ENCODE measurements at regions not wholly inside any gene's neighbourhood (a gene's known extent, or its start where the extent isn't known, plus 50 kb on each side); places are given as distances from the start of the nearest gene placed in this dataset.

DNA sequence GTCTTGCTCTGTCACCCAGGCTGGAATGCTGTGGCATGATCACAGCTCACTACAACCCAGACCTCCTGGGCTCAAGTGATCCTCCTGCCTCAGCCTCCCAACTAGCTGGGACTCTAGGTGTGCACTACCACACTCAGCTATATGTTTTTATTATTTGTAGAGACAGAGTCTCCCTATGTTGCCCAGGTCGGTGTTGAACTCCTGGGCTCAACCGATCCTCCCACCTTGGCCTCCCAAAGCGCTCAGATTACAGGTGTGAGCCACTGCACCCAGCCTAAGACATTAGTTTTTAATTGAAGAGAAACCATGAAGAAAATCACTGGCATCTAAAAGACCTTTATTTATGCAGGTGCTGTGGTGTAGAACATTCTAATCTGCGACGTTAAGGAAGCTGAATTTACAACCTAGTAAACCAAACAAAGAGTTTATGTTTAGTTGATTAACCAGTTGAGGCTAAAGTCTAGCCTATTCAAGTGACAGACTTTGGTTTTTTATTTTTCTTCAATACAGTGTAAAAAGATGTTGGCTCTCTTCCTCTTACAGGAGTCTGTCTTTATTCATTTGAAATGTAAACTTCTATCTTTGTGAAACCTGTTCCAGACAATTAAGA is 52.5 kb upstream of the NBL1 start:
- no peaks in the 10 kb centered on the region for H3K36me3 ChIP-seq (ENCODE audit: insufficient read depth, low read length)
- no peak overlapping the region for H3K27ac Mint-ChIP-seq (ENCODE audit: unreplicated experiment)
- peaks cover 5% of the 10 kb centered on the region for H3K27me3 ChIP-seq (ENCODE audit: insufficient read depth, low read length)
- no peaks in the 10 kb centered on the region for H4K20me1 ChIP-seq (ENCODE audit: insufficient read depth, low read length)
- no peak overlapping the region for H3K4me2 ChIP-seq (ENCODE audit: low read length)
- H3K9me3 ChIP-seq (ENCODE audit: insufficient read depth, low read depth, low read length): no peaks in the 10 kb centered on the region
- TF ChIP-seq EZH2 (IDR thresholded peaks at IDR 0.05; ENCODE audit: insufficient read depth, low read length): no peak
- TF ChIP-seq, protein P1, sequence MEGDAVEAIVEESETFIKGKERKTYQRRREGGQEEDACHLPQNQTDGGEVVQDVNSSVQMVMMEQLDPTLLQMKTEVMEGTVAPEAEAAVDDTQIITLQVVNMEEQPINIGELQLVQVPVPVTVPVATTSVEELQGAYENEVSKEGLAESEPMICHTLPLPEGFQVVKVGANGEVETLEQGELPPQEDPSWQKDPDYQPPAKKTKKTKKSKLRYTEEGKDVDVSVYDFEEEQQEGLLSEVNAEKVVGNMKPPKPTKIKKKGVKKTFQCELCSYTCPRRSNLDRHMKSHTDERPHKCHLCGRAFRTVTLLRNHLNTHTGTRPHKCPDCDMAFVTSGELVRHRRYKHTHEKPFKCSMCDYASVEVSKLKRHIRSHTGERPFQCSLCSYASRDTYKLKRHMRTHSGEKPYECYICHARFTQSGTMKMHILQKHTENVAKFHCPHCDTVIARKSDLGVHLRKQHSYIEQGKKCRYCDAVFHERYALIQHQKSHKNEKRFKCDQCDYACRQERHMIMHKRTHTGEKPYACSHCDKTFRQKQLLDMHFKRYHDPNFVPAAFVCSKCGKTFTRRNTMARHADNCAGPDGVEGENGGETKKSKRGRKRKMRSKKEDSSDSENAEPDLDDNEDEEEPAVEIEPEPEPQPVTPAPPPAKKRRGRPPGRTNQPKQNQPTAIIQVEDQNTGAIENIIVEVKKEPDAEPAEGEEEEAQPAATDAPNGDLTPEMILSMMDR (IDR thresholded peaks at IDR 0.05; ENCODE audit: insufficient read depth, low read depth, low read length): no peak
- no peak overlapping the region for H3K27ac ChIP-seq (ENCODE audit: low read depth, low read length)
- no peak overlapping the region for H2AFZ ChIP-seq (ENCODE audit: low read depth, low read length)
- no peak overlapping the region for H3K4me3 ChIP-seq (ENCODE audit: insufficient read depth, low read depth, low read length)
- H3K9ac ChIP-seq (ENCODE audit: low read length): no peak overlapping the region
- H3K4me1 ChIP-seq (ENCODE audit: insufficient read depth, low read length): peaks cover 6% of the 10 kb centered on the region
- H3K79me2 ChIP-seq (ENCODE audit: insufficient read depth, low read length): no peaks in the 10 kb centered on the region
- no peak overlapping the region for H3K4me3 Mint-ChIP-seq (ENCODE audit: unreplicated experiment)
- DNase-seq (ENCODE audit: low read depth) (no peak), FAIRE-seq (no peak)
- no peaks in the 10 kb centered on the region for H3K36me3 Mint-ChIP-seq (ENCODE audit: low read depth, unreplicated experiment)
- H3K9me3 Mint-ChIP-seq (ENCODE audit: unreplicated experiment): no peaks in the 10 kb centered on the region
- H3K4me1 Mint-ChIP-seq (ENCODE audit: low read depth, unreplicated experiment): no peaks in the 10 kb centered on the region
- H3K27me3 Mint-ChIP-seq (ENCODE audit: low read depth, unreplicated experiment): peaks cover 7% of the 10 kb centered on the region

- H3K79me2 ChIP-seq (ENCODE audit: insufficient read depth, low read length): no peaks in the 10 kb centered on the region
- H3K27ac ChIP-seq (ENCODE audit: low read depth, low read length): no peak overlapping the region
- no peak overlapping the region for H3K9ac ChIP-seq (ENCODE audit: low read length)
- Mint-ChIP-seq H3K27ac (ENCODE audit: unreplicated experiment) (no peak overlapping the region), H3K4me1 (ENCODE audit: low read depth, unreplicated experiment) (no peaks in the 10 kb centered on the region), H3K9me3 (ENCODE audit: unreplicated experiment) (no peaks in the 10 kb centered on the region), H3K27me3 (ENCODE audit: low read depth, unreplicated experiment) (peaks cover 18% of the 10 kb centered on the region), H3K36me3 (ENCODE audit: low read depth, unreplicated experiment) (no peaks in the 10 kb centered on the region), H3K4me3 (ENCODE audit: unreplicated experiment) (no peak overlapping the region)
- no peak for TF ChIP-seq EZH2 (IDR thresholded peaks at IDR 0.05; ENCODE audit: insufficient read depth, low read length)
- TF ChIP-seq, protein P1 (IDR thresholded peaks at IDR 0.05; ENCODE audit: insufficient read depth, low read depth, low read length): no peak
- H3K27me3 ChIP-seq (ENCODE audit: insufficient read depth, low read length): peaks cover 4% of the 10 kb centered on the region
- H3K4me3 ChIP-seq (ENCODE audit: insufficient read depth, low read depth, low read length): no peak overlapping the region
- no peaks in the 10 kb centered on the region for H3K9me3 ChIP-seq (ENCODE audit: insufficient read depth, low read depth, low read length)
- DNase-seq (ENCODE audit: low read depth): no peak
- H2AFZ ChIP-seq (ENCODE audit: low read depth, low read length): no peak overlapping the region
- no peaks in the 10 kb centered on the region for H3K4me1 ChIP-seq (ENCODE audit: insufficient read depth, low read length)
- no peaks in the 10 kb centered on the region for H4K20me1 ChIP-seq (ENCODE audit: insufficient read depth, low read length)
- no peak for FAIRE-seq
- no peaks in the 10 kb centered on the region for H3K36me3 ChIP-seq (ENCODE audit: insufficient read depth, low read length)
- H3K4me2 ChIP-seq (ENCODE audit: low read length): no peak overlapping the region
Observed at GRCh38 chr1:19585507-19585906, 58.6 kb upstream of the NBL1 start.

- no peaks in the 10 kb centered on the region for H3K4me1 Mint-ChIP-seq (ENCODE audit: low read depth, unreplicated experiment)
- Histone ChIP-seq H3K9me3 (ENCODE audit: insufficient read depth, low read depth, low read length) (no peaks in the 10 kb centered on the region), H3K9ac (ENCODE audit: low read length) (no peak overlapping the region), H2AFZ (ENCODE audit: low read depth, low read length) (no peak overlapping the region), H3K4me2 (ENCODE audit: low read length) (no peak overlapping the region), H3K27me3 (ENCODE audit: insufficient read depth, low read length) (peaks cover 2% of the 10 kb centered on the region), H3K27ac (ENCODE audit: low read depth, low read length) (no peak overlapping the region), H3K36me3 (ENCODE audit: insufficient read depth, low read length) (no peaks in the 10 kb centered on the region), H4K20me1 (ENCODE audit: insufficient read depth, low read length) (no peaks in the 10 kb centered on the region), H3K4me1 (ENCODE audit: insufficient read depth, low read length) (no peaks in the 10 kb centered on the region), H3K4me3 (ENCODE audit: insufficient read depth, low read depth, low read length) (no peak overlapping the region), H3K79me2 (ENCODE audit: insufficient read depth, low read length) (no peaks in the 10 kb centered on the region)
- H3K36me3 Mint-ChIP-seq (ENCODE audit: low read depth, unreplicated experiment): no peaks in the 10 kb centered on the region
- DNase-seq (ENCODE audit: low read depth) (no peak), FAIRE-seq (no peak)
- H3K27me3 Mint-ChIP-seq (ENCODE audit: low read depth, unreplicated experiment): peaks cover 28% of the 10 kb centered on the region
- no peak for TF ChIP-seq EZH2 (IDR thresholded peaks at IDR 0.05; ENCODE audit: insufficient read depth, low read length)
- TF ChIP-seq, protein P1 (IDR thresholded peaks at IDR 0.05; ENCODE audit: insufficient read depth, low read depth, low read length): peak; percentile 25
- H3K9me3 Mint-ChIP-seq (ENCODE audit: unreplicated experiment): no peaks in the 10 kb centered on the region
- no peak overlapping the region for H3K27ac Mint-ChIP-seq (ENCODE audit: unreplicated experiment)
- H3K4me3 Mint-ChIP-seq (ENCODE audit: unreplicated experiment): no peak overlapping the region
Observed at GRCh38 chr1:19582318-19582717, 61.8 kb upstream of the NBL1 start.
